SK-N-SH treated with all-trans-retinoic acid at 6 μM for 48 hours (cell line): ENCODE measurements at regions not wholly inside any gene's neighbourhood (a gene's known extent, or its start where the extent isn't known, plus 50 kb on each side); places are given as distances from the start of the nearest gene placed in this dataset.

Experiments used
- ESRRG ChIP-seq: fragments of 250-450 bp; sonication (Bioruptor Pico); IDR thresholded peaks from 2 replicates; pipeline ENCODE4 v1.6.1; 2021; ENCODE audit warnings: mild to moderate bottlenecking
- POU6F1 ChIP-seq: fragments of 250-450 bp; sonication (Bioruptor Pico); IDR thresholded peaks from 2 replicates; pipeline ENCODE4 v1.8.0; 2021; ENCODE audit warnings: low read depth, mild to moderate bottlenecking, moderate library complexity, borderline replicate concordance
- ZFP30 ChIP-seq: fragments of 450-650 bp; formaldehyde crosslinking; IDR thresholded peaks from 2 replicates; pipeline ENCODE4 v1.5.0; 2022; ENCODE audit warnings: mild to moderate bottlenecking, moderate library complexity

- TF ChIP-seq POU6F1 (CRISPR knock-in tag) (no peak), ZFP30 (CRISPR knock-in tag) (no peak), ESRRG (CRISPR knock-in tag) (no peak)
These were observed 239.8 kb upstream of the FAR2 start for GRCh38 chr12:28909291-28909690.
